ENCODE measurements at regions not wholly inside any gene's neighbourhood (a gene's known extent, or its start where the extent isn't known, plus 50 kb on each side); places are given as distances from the start of the nearest gene placed in this dataset.

DNA sequence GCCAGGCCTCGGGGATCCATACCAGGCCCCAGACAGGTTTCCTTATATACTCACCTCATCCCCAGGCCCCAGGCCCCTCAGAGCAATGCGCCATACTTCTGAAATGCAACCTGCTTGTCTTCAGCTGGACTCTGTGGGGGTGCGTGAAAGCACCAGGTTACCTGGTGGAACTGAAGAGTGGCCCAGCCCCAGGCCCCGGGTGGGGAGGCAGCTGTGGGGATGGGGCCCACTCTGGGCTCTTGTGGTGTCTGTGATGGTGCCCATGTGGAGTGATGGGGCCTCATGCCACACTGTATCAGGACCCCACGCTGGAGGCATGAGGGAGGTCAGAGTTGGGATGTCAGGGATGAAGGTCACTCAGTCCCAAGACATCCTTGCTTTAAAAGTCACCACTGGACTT, 999.0 kb downstream of the BRD1 start:
- no peak for TF ChIP-seq GABPA (IDR thresholded peaks at IDR 0.05; ENCODE audit: low read depth)
- no peak for TF ChIP-seq SPI1 (IDR thresholded peaks at IDR 0.05; ENCODE audit: borderline replicate concordance, low read depth)
- TF ChIP-seq, protein P1, sequence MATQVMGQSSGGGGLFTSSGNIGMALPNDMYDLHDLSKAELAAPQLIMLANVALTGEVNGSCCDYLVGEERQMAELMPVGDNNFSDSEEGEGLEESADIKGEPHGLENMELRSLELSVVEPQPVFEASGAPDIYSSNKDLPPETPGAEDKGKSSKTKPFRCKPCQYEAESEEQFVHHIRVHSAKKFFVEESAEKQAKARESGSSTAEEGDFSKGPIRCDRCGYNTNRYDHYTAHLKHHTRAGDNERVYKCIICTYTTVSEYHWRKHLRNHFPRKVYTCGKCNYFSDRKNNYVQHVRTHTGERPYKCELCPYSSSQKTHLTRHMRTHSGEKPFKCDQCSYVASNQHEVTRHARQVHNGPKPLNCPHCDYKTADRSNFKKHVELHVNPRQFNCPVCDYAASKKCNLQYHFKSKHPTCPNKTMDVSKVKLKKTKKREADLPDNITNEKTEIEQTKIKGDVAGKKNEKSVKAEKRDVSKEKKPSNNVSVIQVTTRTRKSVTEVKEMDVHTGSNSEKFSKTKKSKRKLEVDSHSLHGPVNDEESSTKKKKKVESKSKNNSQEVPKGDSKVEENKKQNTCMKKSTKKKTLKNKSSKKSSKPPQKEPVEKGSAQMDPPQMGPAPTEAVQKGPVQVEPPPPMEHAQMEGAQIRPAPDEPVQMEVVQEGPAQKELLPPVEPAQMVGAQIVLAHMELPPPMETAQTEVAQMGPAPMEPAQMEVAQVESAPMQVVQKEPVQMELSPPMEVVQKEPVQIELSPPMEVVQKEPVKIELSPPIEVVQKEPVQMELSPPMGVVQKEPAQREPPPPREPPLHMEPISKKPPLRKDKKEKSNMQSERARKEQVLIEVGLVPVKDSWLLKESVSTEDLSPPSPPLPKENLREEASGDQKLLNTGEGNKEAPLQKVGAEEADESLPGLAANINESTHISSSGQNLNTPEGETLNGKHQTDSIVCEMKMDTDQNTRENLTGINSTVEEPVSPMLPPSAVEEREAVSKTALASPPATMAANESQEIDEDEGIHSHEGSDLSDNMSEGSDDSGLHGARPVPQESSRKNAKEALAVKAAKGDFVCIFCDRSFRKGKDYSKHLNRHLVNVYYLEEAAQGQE (IDR thresholded peaks at IDR 0.05; ENCODE audit: insufficient replicate concordance, low read depth), result no peak
- no peak for TF ChIP-seq POLR2AphosphoS5 (IDR thresholded peaks at IDR 0.05; ENCODE audit: low read depth)
- TF ChIP-seq, protein P2, sequence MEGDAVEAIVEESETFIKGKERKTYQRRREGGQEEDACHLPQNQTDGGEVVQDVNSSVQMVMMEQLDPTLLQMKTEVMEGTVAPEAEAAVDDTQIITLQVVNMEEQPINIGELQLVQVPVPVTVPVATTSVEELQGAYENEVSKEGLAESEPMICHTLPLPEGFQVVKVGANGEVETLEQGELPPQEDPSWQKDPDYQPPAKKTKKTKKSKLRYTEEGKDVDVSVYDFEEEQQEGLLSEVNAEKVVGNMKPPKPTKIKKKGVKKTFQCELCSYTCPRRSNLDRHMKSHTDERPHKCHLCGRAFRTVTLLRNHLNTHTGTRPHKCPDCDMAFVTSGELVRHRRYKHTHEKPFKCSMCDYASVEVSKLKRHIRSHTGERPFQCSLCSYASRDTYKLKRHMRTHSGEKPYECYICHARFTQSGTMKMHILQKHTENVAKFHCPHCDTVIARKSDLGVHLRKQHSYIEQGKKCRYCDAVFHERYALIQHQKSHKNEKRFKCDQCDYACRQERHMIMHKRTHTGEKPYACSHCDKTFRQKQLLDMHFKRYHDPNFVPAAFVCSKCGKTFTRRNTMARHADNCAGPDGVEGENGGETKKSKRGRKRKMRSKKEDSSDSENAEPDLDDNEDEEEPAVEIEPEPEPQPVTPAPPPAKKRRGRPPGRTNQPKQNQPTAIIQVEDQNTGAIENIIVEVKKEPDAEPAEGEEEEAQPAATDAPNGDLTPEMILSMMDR (IDR thresholded peaks at IDR 0.05; ENCODE audit: insufficient read depth, low read length), result no peak
- H3K27me3 ChIP-seq (ENCODE audit: insufficient read depth, poor library complexity, severe bottlenecking), result no peaks in the 10 kb centered on the region
- H3K27ac ChIP-seq (replicated peaks), result no peak overlapping the region
- H3K4me3 ChIP-seq (replicated peaks; ENCODE audit: insufficient read depth, low read length), result no peak overlapping the region
- DNase-seq (ENCODE audit: low read depth in 1 of 2, low spot score in 1 of 2), result no peak

DNA sequence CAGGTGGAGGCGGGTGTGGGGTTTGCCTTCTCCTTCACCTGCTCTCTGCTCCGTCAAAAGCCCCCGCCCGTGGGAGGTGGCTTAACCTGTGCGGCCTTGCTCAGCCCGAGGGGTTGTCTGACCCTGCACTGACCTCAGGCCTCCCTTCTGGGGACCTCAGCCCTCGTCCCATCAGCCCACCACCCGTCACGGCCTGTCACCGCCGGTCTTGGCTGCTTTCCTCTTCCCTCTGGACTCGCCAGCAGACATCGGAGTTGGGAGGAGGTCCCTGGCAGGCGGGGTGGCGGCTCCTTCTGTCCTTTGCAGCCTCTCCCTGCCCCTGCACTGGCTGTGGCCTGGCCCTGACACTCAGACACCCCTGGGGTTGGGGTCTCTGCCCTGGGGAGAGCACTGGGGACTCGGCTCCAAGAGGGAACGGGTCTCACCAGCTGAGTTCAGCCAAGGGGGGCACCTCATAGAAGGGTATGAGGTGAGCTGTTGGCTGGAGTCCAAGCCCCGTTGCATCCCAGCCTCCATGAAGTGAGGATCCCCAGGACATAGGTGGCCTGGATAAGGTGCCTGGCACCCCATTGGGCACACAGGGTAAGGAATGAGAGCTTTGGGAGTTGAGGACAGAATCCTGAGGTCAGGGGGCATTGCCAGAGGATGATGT, 999.6 kb downstream of the BRD1 start:
- no peak for DNase-seq (ENCODE audit: low read depth in 1 of 2, low spot score in 1 of 2)
- Histone ChIP-seq H3K27me3 (ENCODE audit: insufficient read depth, poor library complexity, severe bottlenecking) (no peaks in the 10 kb centered on the region), H3K27ac (replicated peaks) (no peak overlapping the region), H3K4me3 (replicated peaks; ENCODE audit: insufficient read depth, low read length) (no peak overlapping the region)
- no peak for TF ChIP-seq SPI1 (IDR thresholded peaks at IDR 0.05; ENCODE audit: borderline replicate concordance, low read depth)
- TF ChIP-seq, protein P1 (IDR thresholded peaks at IDR 0.05; ENCODE audit: insufficient replicate concordance, low read depth), result no peak
- no peak for TF ChIP-seq POLR2AphosphoS5 (IDR thresholded peaks at IDR 0.05; ENCODE audit: low read depth)
- TF ChIP-seq, protein P2 (IDR thresholded peaks at IDR 0.05; ENCODE audit: insufficient read depth, low read length), result no peak

DNA sequence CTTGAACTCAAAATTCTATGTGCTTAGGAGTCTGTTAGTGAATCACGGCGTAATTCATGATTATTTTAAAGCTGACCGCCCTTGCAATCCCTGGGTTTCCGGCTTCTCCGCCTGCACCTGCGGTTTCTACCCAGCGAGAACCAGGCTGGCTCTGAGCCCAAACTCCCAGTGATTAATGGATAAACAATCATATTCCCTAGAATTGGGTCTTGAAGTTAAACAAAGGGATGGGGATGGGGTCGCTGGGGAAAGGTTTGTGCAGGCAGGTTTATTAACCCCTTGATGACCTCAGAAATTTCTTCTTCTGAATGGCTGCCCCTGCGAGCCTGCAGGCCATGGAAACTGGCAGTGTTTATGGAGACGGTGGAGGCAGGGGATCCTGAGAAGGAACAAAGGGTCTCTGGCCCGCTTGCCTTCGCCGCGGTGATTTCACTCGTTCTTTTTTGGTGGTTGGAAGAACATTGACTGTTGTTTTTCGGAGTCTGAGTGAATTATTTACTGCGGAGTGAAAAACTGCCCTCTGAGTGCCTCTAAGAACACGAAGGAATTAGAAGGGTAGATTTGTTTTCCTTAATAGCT, 1000.3 kb downstream of the BRD1 start:
- TF ChIP-seq, protein P2 (IDR thresholded peaks at IDR 0.05; ENCODE audit: insufficient read depth, low read length), result no peak
- TF ChIP-seq GABPA (IDR thresholded peaks at IDR 0.05; ENCODE audit: low read depth) (no peak), POLR2AphosphoS5 (IDR thresholded peaks at IDR 0.05; ENCODE audit: low read depth) (no peak), SPI1 (IDR thresholded peaks at IDR 0.05; ENCODE audit: borderline replicate concordance, low read depth) (no peak)
- TF ChIP-seq, protein P1 (IDR thresholded peaks at IDR 0.05; ENCODE audit: insufficient replicate concordance, low read depth), result no peak
- no peak overlapping the region for H3K4me3 ChIP-seq (replicated peaks; ENCODE audit: insufficient read depth, low read length)
- no peaks in the 10 kb centered on the region for H3K27me3 ChIP-seq (ENCODE audit: insufficient read depth, poor library complexity, severe bottlenecking)
- no peak for DNase-seq (ENCODE audit: low read depth in 1 of 2, low spot score in 1 of 2)
- no peak overlapping the region for H3K27ac ChIP-seq (replicated peaks)

Measured in HL-60 (cell line).